ENCODE measurements at regions not wholly inside any gene's neighbourhood (a gene's known extent, or its start where the extent isn't known, plus 50 kb on each side); places are given as distances from the start of the nearest gene placed in this dataset.

- H3K4me3 ChIP-seq (ENCODE audit: insufficient read length, low read depth): no peak overlapping the region
- no peak for DNase-seq (ENCODE audit: low read depth, low spot score)
- H3K4me1 ChIP-seq (ENCODE audit: insufficient read depth, insufficient read length): no peaks in the 10 kb centered on the region
- TF ChIP-seq ZNF274 (IDR thresholded peaks at IDR 0.05; ENCODE audit: low read depth, low read length) (no peak), YY1 (IDR thresholded peaks at IDR 0.05; ENCODE audit: insufficient read depth, insufficient read length) (no peak), SUZ12 (IDR thresholded peaks at IDR 0.05; ENCODE audit: extremely low read depth, insufficient read depth, insufficient read length) (no peak)
- H3K9ac ChIP-seq (ENCODE audit: insufficient read length, low read depth): no peak overlapping the region
- H3K27me3 ChIP-seq (ENCODE audit: insufficient read depth, insufficient read length): no peaks in the 10 kb centered on the region
- no peaks in the 10 kb centered on the region for H3K36me3 ChIP-seq (ENCODE audit: insufficient read depth, insufficient read length, low read length)
- H3K9me3 ChIP-seq (ENCODE audit: insufficient read depth, low read length): no peaks in the 10 kb centered on the region
These were observed 281.5 kb upstream of the HTR2A start for GRCh38 chr13:47178090-47178950.

- H3K9ac ChIP-seq (ENCODE audit: insufficient read length, low read depth): no peak overlapping the region
- no peaks in the 10 kb centered on the region for H3K27me3 ChIP-seq (ENCODE audit: insufficient read depth, insufficient read length)
- no peak overlapping the region for H3K4me3 ChIP-seq (ENCODE audit: insufficient read length, low read depth)
- TF ChIP-seq ZNF274 (IDR thresholded peaks at IDR 0.05; ENCODE audit: low read depth, low read length) (no peak), YY1 (IDR thresholded peaks at IDR 0.05; ENCODE audit: insufficient read depth, insufficient read length) (no peak), SUZ12 (IDR thresholded peaks at IDR 0.05; ENCODE audit: extremely low read depth, insufficient read depth, insufficient read length) (no peak)
- no peaks in the 10 kb centered on the region for H3K36me3 ChIP-seq (ENCODE audit: insufficient read depth, insufficient read length, low read length)
- DNase-seq (ENCODE audit: low read depth, low spot score): no peak
- no peaks in the 10 kb centered on the region for H3K9me3 ChIP-seq (ENCODE audit: insufficient read depth, low read length)
- H3K4me1 ChIP-seq (ENCODE audit: insufficient read depth, insufficient read length): no peaks in the 10 kb centered on the region
These were observed 278.5 kb upstream of the HTR2A start for GRCh38 chr13:47175172-47175866.

GRCh38 chr13:47170971-47171370 is 274.1 kb upstream of the HTR2A start:
- no peaks in the 10 kb centered on the region for H3K9me3 ChIP-seq (ENCODE audit: insufficient read depth, low read length)
- H3K4me1 ChIP-seq (ENCODE audit: insufficient read depth, insufficient read length): no peaks in the 10 kb centered on the region
- DNase-seq (ENCODE audit: low read depth, low spot score): no peak
- TF ChIP-seq ZNF274 (IDR thresholded peaks at IDR 0.05; ENCODE audit: low read depth, low read length) (no peak), YY1 (IDR thresholded peaks at IDR 0.05; ENCODE audit: insufficient read depth, insufficient read length) (no peak), SUZ12 (IDR thresholded peaks at IDR 0.05; ENCODE audit: extremely low read depth, insufficient read depth, insufficient read length) (no peak)
- H3K4me3 ChIP-seq (ENCODE audit: insufficient read length, low read depth): no peak overlapping the region
- no peaks in the 10 kb centered on the region for H3K36me3 ChIP-seq (ENCODE audit: insufficient read depth, insufficient read length, low read length)
- H3K9ac ChIP-seq (ENCODE audit: insufficient read length, low read depth): no peak overlapping the region
- no peaks in the 10 kb centered on the region for H3K27me3 ChIP-seq (ENCODE audit: insufficient read depth, insufficient read length)

- Histone ChIP-seq H3K27me3 (ENCODE audit: insufficient read depth, insufficient read length) (no peaks in the 10 kb centered on the region), H3K4me3 (ENCODE audit: insufficient read length, low read depth) (no peak overlapping the region), H3K4me1 (ENCODE audit: insufficient read depth, insufficient read length) (no peaks in the 10 kb centered on the region), H3K9me3 (ENCODE audit: insufficient read depth, low read length) (no peaks in the 10 kb centered on the region), H3K9ac (ENCODE audit: insufficient read length, low read depth) (no peak overlapping the region), H3K36me3 (ENCODE audit: insufficient read depth, insufficient read length, low read length) (no peaks in the 10 kb centered on the region)
- no peak for TF ChIP-seq ZNF274 (IDR thresholded peaks at IDR 0.05; ENCODE audit: low read depth, low read length)
- no peak for TF ChIP-seq SUZ12 (IDR thresholded peaks at IDR 0.05; ENCODE audit: extremely low read depth, insufficient read depth, insufficient read length)
- TF ChIP-seq YY1 (IDR thresholded peaks at IDR 0.05; ENCODE audit: insufficient read depth, insufficient read length): no peak
- no peak for DNase-seq (ENCODE audit: low read depth, low spot score)
These were observed 271.8 kb upstream of the HTR2A start for GRCh38 chr13:47168618-47169017.

DNA sequence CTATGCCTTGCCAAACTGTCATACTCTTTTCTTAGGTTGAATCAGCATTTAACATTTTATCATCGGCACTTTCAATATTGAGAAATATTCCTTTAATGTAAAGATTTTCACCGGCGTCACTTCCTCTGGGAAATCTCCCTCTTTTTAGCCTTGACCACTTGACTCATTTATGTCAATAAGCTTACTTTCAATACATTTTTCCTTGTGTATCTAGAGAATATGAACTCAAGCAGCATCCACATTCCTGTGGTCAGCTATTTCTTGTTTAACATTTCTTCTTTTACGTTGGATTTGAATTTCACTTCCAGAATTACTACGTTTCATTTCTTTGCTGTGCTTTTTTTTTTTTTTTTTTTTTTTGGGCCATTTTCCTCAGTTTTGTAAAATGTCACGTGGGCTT is 271.2 kb upstream of the HTR2A start:
- H3K4me3 ChIP-seq (ENCODE audit: insufficient read length, low read depth): no peak overlapping the region
- H3K9ac ChIP-seq (ENCODE audit: insufficient read length, low read depth): no peak overlapping the region
- no peaks in the 10 kb centered on the region for H3K4me1 ChIP-seq (ENCODE audit: insufficient read depth, insufficient read length)
- H3K27me3 ChIP-seq (ENCODE audit: insufficient read depth, insufficient read length): no peaks in the 10 kb centered on the region
- no peaks in the 10 kb centered on the region for H3K36me3 ChIP-seq (ENCODE audit: insufficient read depth, insufficient read length, low read length)
- no peak for TF ChIP-seq ZNF274 (IDR thresholded peaks at IDR 0.05; ENCODE audit: low read depth, low read length)
- TF ChIP-seq YY1 (IDR thresholded peaks at IDR 0.05; ENCODE audit: insufficient read depth, insufficient read length): no peak
- no peak for TF ChIP-seq SUZ12 (IDR thresholded peaks at IDR 0.05; ENCODE audit: extremely low read depth, insufficient read depth, insufficient read length)
- no peak for DNase-seq (ENCODE audit: low read depth, low spot score)
- H3K9me3 ChIP-seq (ENCODE audit: insufficient read depth, low read length): no peaks in the 10 kb centered on the region

DNA sequence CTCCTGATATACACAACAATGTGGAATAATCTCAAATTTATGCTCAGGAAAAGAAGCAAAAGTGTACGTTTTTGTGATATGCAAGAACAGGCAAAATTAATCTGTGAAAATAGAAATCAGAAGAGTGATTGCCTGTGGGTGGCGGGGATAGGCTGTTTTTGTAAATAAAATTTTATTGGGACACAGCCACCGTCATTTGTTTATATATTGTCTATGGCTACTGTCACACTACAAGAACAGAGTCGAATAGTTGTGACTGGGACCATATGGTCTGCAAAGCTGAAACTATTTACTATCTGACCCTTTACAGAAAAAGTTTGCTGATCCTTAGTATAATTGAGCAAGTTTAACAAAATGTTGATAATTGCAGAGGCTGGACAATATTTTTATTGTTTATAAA is 269.5 kb upstream of the HTR2A start:
- no peak for DNase-seq (ENCODE audit: low read depth, low spot score)
- H3K9ac ChIP-seq (ENCODE audit: insufficient read length, low read depth): no peak overlapping the region
- no peaks in the 10 kb centered on the region for H3K4me1 ChIP-seq (ENCODE audit: insufficient read depth, insufficient read length)
- H3K9me3 ChIP-seq (ENCODE audit: insufficient read depth, low read length): no peaks in the 10 kb centered on the region
- H3K27me3 ChIP-seq (ENCODE audit: insufficient read depth, insufficient read length): no peaks in the 10 kb centered on the region
- H3K36me3 ChIP-seq (ENCODE audit: insufficient read depth, insufficient read length, low read length): no peaks in the 10 kb centered on the region
- TF ChIP-seq ZNF274 (IDR thresholded peaks at IDR 0.05; ENCODE audit: low read depth, low read length): no peak
- TF ChIP-seq YY1 (IDR thresholded peaks at IDR 0.05; ENCODE audit: insufficient read depth, insufficient read length): no peak
- no peak for TF ChIP-seq SUZ12 (IDR thresholded peaks at IDR 0.05; ENCODE audit: extremely low read depth, insufficient read depth, insufficient read length)
- no peak overlapping the region for H3K4me3 ChIP-seq (ENCODE audit: insufficient read length, low read depth)

DNA sequence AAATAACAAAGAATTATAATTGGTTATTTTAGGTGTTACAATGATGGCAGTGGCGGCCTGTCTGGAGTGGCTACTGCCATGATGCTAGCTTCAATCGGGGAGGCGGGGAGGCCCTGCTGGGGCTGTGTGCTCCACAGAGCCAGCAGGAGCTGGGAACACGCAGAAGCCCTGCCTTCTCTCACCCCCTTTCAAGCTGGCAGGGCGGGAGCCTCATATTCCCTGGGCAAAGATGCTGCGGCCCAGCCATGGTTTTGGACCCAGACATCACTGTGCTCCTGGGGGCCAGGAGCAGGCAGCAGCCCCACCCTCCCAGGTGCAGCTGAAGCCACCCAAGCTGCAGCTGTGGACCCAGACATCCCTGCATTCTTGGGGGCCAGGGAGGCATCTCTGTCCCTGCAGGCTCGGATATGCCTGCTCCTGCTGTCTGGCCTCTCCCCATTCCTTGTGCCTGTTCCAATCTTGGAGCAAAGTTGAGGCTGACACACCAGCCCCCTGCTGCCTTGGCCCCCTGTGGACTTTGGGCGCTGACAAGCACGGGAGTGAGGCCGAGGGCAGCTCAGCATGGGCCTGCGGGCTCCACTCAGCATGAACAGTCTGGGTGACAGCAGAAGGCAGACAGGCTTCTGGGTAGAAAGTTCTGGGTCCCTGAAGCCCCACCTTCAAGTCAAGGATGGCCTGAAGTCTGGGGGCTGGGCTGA is 263.1 kb upstream of the HTR2A start:
- no peaks in the 10 kb centered on the region for H3K9me3 ChIP-seq (ENCODE audit: insufficient read depth, low read length)
- no peak overlapping the region for H3K9ac ChIP-seq (ENCODE audit: insufficient read length, low read depth)
- TF ChIP-seq YY1 (IDR thresholded peaks at IDR 0.05; ENCODE audit: insufficient read depth, insufficient read length) (no peak), ZNF274 (IDR thresholded peaks at IDR 0.05; ENCODE audit: low read depth, low read length) (no peak), SUZ12 (IDR thresholded peaks at IDR 0.05; ENCODE audit: extremely low read depth, insufficient read depth, insufficient read length) (no peak)
- no peaks in the 10 kb centered on the region for H3K4me1 ChIP-seq (ENCODE audit: insufficient read depth, insufficient read length)
- H3K36me3 ChIP-seq (ENCODE audit: insufficient read depth, insufficient read length, low read length): no peaks in the 10 kb centered on the region
- no peak overlapping the region for H3K4me3 ChIP-seq (ENCODE audit: insufficient read length, low read depth)
- no peaks in the 10 kb centered on the region for H3K27me3 ChIP-seq (ENCODE audit: insufficient read depth, insufficient read length)
- no peak for DNase-seq (ENCODE audit: low read depth, low spot score)
